ENCODE measurements at regions not wholly inside any gene's neighbourhood (a gene's known extent, or its start where the extent isn't known, plus 50 kb on each side); places are given as distances from the start of the nearest gene placed in this dataset.

DNA sequence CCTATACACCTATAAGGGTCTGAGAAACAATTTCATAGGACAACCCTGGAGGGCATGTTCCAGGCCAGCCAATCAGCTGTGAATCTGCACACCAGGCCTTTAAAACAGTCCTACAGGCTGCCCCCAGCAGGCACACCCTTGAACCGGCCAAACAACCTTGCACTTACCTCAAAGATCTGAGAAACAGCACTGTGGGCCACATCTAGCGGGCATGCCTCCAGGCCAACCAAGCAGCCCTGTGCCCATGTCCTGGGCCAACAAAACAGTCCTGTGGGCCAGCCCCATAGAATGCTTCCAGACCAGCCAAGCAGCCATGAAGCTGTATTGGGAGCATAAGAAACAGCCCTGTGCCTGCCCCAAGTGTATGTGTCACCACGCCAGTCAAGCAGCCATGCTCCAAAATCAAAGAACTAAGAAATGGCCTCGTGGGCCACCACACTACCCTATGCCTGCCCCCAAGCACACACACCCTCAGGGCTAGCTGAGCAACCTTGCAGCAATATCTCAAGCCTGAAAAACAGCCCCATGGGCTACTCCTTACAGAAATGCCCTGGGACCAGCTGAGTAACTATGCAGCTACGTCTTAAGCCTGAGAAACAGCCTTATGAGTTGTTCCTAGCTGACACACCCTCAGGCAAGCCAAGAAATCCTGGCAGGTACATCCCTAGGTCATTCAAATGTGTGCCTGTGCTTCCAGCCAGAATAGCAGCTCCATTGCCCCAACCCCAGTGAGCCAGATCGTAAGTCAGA, 2243.8 kb upstream of the C9orf72 start:
- DNase-seq, result no peak
- Histone ChIP-seq H3F3A (ENCODE audit: insufficient read depth, low read length) (no peaks in the 10 kb centered on the region), H3K9me3 (replicated peaks; ENCODE audit: insufficient read depth, low read length) (no peaks in the 10 kb centered on the region), H3K27ac (ENCODE audit: low read length) (no peak overlapping the region), H3K4me2 (ENCODE audit: low read depth, low read length) (no peak overlapping the region), H3K36me3 (replicated peaks; ENCODE audit: insufficient read depth, low read length) (no peaks in the 10 kb centered on the region), H3K9ac (ENCODE audit: low read length) (no peak overlapping the region), H4K20me1 (ENCODE audit: insufficient read depth, low read length) (no peaks in the 10 kb centered on the region), H3K79me2 (ENCODE audit: low read length) (no peaks in the 10 kb centered on the region), H2AFZ (ENCODE audit: low read length) (no peak overlapping the region), H3K9me2 (replicated peaks; ENCODE audit: insufficient read depth, low read length) (no peaks in the 10 kb centered on the region), H3K4me1 (ENCODE audit: low read length) (no peaks in the 10 kb centered on the region), H3K27me3 (replicated peaks; ENCODE audit: insufficient read depth, low read length) (no peaks in the 10 kb centered on the region), H3K4me3 (ENCODE audit: low read length) (no peak overlapping the region)
- TF ChIP-seq CTCF (IDR thresholded peaks at IDR 0.05; ENCODE audit: low read length) (no peak), EZH2 (optimal IDR thresholded peaks at IDR 0.05; ENCODE audit: low read depth, low read length) (no peak), EZH2phosphoT487 (IDR thresholded peaks at IDR 0.05; ENCODE audit: low read length) (no peak)

GRCh38 chr9:29822458-29822857, 2249.2 kb upstream of the C9orf72 start:
- H3F3A ChIP-seq (ENCODE audit: insufficient read depth, low read length), result no peaks in the 10 kb centered on the region
- H3K4me1 ChIP-seq (ENCODE audit: low read length), result no peaks in the 10 kb centered on the region
- no peak overlapping the region for H3K4me3 ChIP-seq (ENCODE audit: low read length)
- no peak overlapping the region for H3K4me2 ChIP-seq (ENCODE audit: low read depth, low read length)
- H3K27me3 ChIP-seq (replicated peaks; ENCODE audit: insufficient read depth, low read length), result no peaks in the 10 kb centered on the region
- H3K9me2 ChIP-seq (replicated peaks; ENCODE audit: insufficient read depth, low read length), result no peaks in the 10 kb centered on the region
- H3K36me3 ChIP-seq (replicated peaks; ENCODE audit: insufficient read depth, low read length), result no peaks in the 10 kb centered on the region
- no peak overlapping the region for H3K9ac ChIP-seq (ENCODE audit: low read length)
- H2AFZ ChIP-seq (ENCODE audit: low read length), result no peak overlapping the region
- no peaks in the 10 kb centered on the region for H4K20me1 ChIP-seq (ENCODE audit: insufficient read depth, low read length)
- no peak overlapping the region for H3K27ac ChIP-seq (ENCODE audit: low read length)
- H3K9me3 ChIP-seq (replicated peaks; ENCODE audit: insufficient read depth, low read length), result no peaks in the 10 kb centered on the region
- TF ChIP-seq EZH2phosphoT487 (IDR thresholded peaks at IDR 0.05; ENCODE audit: low read length) (no peak), CTCF (IDR thresholded peaks at IDR 0.05; ENCODE audit: low read length) (no peak), EZH2 (optimal IDR thresholded peaks at IDR 0.05; ENCODE audit: low read depth, low read length) (no peak)
- H3K79me2 ChIP-seq (ENCODE audit: low read length), result no peaks in the 10 kb centered on the region
- no peak for DNase-seq

- no peaks in the 10 kb centered on the region for H3K36me3 ChIP-seq (replicated peaks; ENCODE audit: insufficient read depth, low read length)
- no peak for DNase-seq
- H4K20me1 ChIP-seq (ENCODE audit: insufficient read depth, low read length), result no peaks in the 10 kb centered on the region
- no peaks in the 10 kb centered on the region for H3K9me2 ChIP-seq (replicated peaks; ENCODE audit: insufficient read depth, low read length)
- H3K79me2 ChIP-seq (ENCODE audit: low read length), result no peaks in the 10 kb centered on the region
- no peaks in the 10 kb centered on the region for H3F3A ChIP-seq (ENCODE audit: insufficient read depth, low read length)
- H3K4me1 ChIP-seq (ENCODE audit: low read length), result no peaks in the 10 kb centered on the region
- no peak overlapping the region for H3K4me3 ChIP-seq (ENCODE audit: low read length)
- H3K4me2 ChIP-seq (ENCODE audit: low read depth, low read length), result no peak overlapping the region
- no peaks in the 10 kb centered on the region for H3K9me3 ChIP-seq (replicated peaks; ENCODE audit: insufficient read depth, low read length)
- H2AFZ ChIP-seq (ENCODE audit: low read length), result no peak overlapping the region
- no peak overlapping the region for H3K27ac ChIP-seq (ENCODE audit: low read length)
- H3K9ac ChIP-seq (ENCODE audit: low read length), result no peak overlapping the region
- no peak for TF ChIP-seq EZH2 (optimal IDR thresholded peaks at IDR 0.05; ENCODE audit: low read depth, low read length)
- TF ChIP-seq EZH2phosphoT487 (IDR thresholded peaks at IDR 0.05; ENCODE audit: low read length), result no peak
- TF ChIP-seq CTCF (IDR thresholded peaks at IDR 0.05; ENCODE audit: low read length), result no peak
- H3K27me3 ChIP-seq (replicated peaks; ENCODE audit: insufficient read depth, low read length), result no peaks in the 10 kb centered on the region
Observed at GRCh38 chr9:29826421-29826820, 2253.1 kb upstream of the C9orf72 start.
